Breast epithelium (tissue), 3 donors: ENCODE measurements at regions not wholly inside any gene's neighbourhood (a gene's known extent, or its start where the extent isn't known, plus 50 kb on each side); places are given as distances from the start of the nearest gene placed in this dataset.

ENCODE experiments used
- POLR2A ChIP-seq: fragments of 450-650 bp; IDR thresholded peaks from one replicate; pipeline ENCODE4 v1.6.1; 2016; ENCODE audit warnings: antibody characterized with exemption, mild to moderate bottlenecking, moderate library complexity
- TF ChIP-seq, protein P1 (sequence below), 3 donors: fragments of 450-650 bp; IDR thresholded peaks; one replicate each; pipeline ENCODE4 v1.5.1; 2016 to 2017; ENCODE audit warnings: antibody characterized with exemption in 3 of 3, mild to moderate bottlenecking in 3 of 3, moderate library complexity in 3 of 3

DNA sequence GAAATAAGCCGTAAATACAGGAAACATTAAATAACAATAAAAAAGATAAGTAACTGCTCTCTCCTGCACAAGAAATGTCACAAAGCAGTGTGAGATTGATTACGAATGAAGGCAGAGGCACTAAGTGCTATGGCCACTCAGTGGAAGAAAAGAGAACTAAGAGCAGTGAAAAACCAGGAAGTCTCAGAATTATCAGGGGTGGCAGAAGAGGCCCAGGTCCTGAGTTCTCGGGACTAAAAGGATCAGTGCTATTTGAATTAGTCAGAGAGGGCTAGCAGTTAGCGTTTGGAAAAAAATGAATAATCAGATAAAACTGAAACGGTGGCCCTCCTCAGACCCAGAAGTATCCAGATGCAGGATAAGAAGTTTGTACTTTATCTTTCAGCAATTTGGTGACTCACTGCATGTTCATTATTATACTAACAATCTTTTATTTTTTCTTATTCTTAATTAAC, 367.1 kb downstream of the ZEB2 start:
- TF ChIP-seq POLR2A, result no peak
- TF ChIP-seq, protein P1, sequence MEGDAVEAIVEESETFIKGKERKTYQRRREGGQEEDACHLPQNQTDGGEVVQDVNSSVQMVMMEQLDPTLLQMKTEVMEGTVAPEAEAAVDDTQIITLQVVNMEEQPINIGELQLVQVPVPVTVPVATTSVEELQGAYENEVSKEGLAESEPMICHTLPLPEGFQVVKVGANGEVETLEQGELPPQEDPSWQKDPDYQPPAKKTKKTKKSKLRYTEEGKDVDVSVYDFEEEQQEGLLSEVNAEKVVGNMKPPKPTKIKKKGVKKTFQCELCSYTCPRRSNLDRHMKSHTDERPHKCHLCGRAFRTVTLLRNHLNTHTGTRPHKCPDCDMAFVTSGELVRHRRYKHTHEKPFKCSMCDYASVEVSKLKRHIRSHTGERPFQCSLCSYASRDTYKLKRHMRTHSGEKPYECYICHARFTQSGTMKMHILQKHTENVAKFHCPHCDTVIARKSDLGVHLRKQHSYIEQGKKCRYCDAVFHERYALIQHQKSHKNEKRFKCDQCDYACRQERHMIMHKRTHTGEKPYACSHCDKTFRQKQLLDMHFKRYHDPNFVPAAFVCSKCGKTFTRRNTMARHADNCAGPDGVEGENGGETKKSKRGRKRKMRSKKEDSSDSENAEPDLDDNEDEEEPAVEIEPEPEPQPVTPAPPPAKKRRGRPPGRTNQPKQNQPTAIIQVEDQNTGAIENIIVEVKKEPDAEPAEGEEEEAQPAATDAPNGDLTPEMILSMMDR (IDR thresholded peaks at IDR 0.05), result no peak
